HEK293T (cell line): ENCODE measurements at regions not wholly inside any gene's neighbourhood (a gene's known extent, or its start where the extent isn't known, plus 50 kb on each side); places are given as distances from the start of the nearest gene placed in this dataset.

ENCODE experiments used
- BHLHE40 ChIP-seq: fragments of 450-650 bp; IDR thresholded peaks from 2 replicates; pipeline ENCODE4 v1.6.1; 2016; ENCODE audit warnings: mild to moderate bottlenecking, moderate library complexity, borderline replicate concordance
- FOXM1 ChIP-seq: fragments of 450-650 bp; IDR thresholded peaks from 2 replicates; pipeline ENCODE4 v1.6.1; 2017; ENCODE audit warnings: mild to moderate bottlenecking, borderline replicate concordance
- TARDBP ChIP-seq: fragments of 450-650 bp; IDR thresholded peaks from 2 replicates; pipeline ENCODE4 v1.6.1; 2016
- ZNF384 ChIP-seq: fragments of 450-650 bp; IDR thresholded peaks from 2 replicates; pipeline ENCODE4 v1.6.1; 2016

DNA sequence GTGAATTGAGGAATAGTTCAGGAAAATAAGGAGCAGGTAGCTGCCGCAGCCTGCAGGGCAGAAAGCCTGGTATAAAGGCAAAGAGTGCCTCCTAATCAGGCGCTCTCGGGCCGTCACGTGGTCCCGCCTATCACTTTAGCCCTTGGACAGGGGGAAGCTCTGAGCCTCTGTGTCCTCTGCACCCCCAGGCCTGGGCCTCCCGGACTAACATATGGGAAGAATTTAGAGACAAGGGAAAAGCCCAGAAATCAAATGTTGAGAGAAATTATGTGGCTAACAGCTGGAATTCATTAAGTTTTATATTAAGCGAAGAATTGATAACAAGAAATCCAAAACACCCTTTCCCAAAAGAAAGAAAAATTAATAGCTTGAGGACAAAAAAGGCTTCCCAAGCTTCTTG is 417.7 kb downstream of the ATP23 start:
- no peak for TF ChIP-seq TARDBP
- TF ChIP-seq BHLHE40: no peak
- no peak for TF ChIP-seq FOXM1
- no peak for TF ChIP-seq ZNF384
